WERI-Rb-1 (cell line): ENCODE measurements at regions not wholly inside any gene's neighbourhood (a gene's known extent, or its start where the extent isn't known, plus 50 kb on each side); places are given as distances from the start of the nearest gene placed in this dataset.

Experiments
- DNase-seq: peaks from one replicate; pipeline ENCODE4 v3.0.0-alpha.2; 2020
- H3K27ac ChIP-seq: fragments of 250-450 bp; sonication (Bioruptor Pico); 2 replicates; pipeline ENCODE4 v1.5.1; 2020; ENCODE audit warnings: mild to moderate bottlenecking, moderate library complexity
- H3K27me3 ChIP-seq: fragments of 250-450 bp; sonication (Bioruptor Pico); 2 replicates; pipeline ENCODE4 v1.5.1; 2021; ENCODE audit warnings: mild to moderate bottlenecking, low read depth, moderate library complexity; ENCODE audit not compliant: insufficient read depth, severe bottlenecking
- H3K36me3 ChIP-seq: fragments of 250-450 bp; sonication (Bioruptor Pico); 2 replicates; pipeline ENCODE4 v1.5.1; 2020; ENCODE audit warnings: mild to moderate bottlenecking, moderate library complexity
- H3K4me3 ChIP-seq: 2 replicates; pipeline ENCODE4 v1.5.1; 2011; ENCODE audit warnings: low read depth, mild to moderate bottlenecking, control low read depth, low read length
- H3K9me3 ChIP-seq: fragments of 250-450 bp; sonication (Bioruptor Pico); 2 replicates; pipeline ENCODE4 v1.5.1; 2021; ENCODE audit warnings: mild to moderate bottlenecking, moderate library complexity; ENCODE audit not compliant: severe bottlenecking
- TF ChIP-seq, protein P1 (sequence below): IDR thresholded peaks from 2 replicates; pipeline ENCODE4 v1.5.1; 2011; ENCODE audit warnings: low read depth, mild to moderate bottlenecking, control low read depth, inconsistent platforms, low read length

DNA sequence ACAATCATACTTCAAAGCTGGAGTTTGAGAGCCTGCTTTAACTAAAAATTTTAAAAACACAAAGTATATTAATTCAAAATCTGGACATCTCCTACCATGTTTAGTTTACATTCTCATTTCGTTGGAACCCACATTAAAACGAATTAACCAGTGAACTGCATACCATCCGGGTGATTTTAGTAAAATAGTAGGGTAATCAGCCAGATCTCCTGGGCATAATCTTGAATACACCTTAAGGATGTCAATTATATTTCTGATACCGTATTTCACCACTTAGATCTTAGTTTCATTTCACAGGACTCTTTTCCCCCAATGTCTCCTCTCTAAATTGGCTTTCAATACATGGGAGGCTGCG, 175.6 kb upstream of the PFKP start:
- no peaks in the 10 kb centered on the region for H3K36me3 ChIP-seq
- DNase-seq, result no peak
- TF ChIP-seq, protein P1, sequence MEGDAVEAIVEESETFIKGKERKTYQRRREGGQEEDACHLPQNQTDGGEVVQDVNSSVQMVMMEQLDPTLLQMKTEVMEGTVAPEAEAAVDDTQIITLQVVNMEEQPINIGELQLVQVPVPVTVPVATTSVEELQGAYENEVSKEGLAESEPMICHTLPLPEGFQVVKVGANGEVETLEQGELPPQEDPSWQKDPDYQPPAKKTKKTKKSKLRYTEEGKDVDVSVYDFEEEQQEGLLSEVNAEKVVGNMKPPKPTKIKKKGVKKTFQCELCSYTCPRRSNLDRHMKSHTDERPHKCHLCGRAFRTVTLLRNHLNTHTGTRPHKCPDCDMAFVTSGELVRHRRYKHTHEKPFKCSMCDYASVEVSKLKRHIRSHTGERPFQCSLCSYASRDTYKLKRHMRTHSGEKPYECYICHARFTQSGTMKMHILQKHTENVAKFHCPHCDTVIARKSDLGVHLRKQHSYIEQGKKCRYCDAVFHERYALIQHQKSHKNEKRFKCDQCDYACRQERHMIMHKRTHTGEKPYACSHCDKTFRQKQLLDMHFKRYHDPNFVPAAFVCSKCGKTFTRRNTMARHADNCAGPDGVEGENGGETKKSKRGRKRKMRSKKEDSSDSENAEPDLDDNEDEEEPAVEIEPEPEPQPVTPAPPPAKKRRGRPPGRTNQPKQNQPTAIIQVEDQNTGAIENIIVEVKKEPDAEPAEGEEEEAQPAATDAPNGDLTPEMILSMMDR, result no peak
- H3K9me3 ChIP-seq, result no peaks in the 10 kb centered on the region
- no peaks in the 10 kb centered on the region for H3K27me3 ChIP-seq
- H3K4me3 ChIP-seq, result no peak overlapping the region
- H3K27ac ChIP-seq, result no peak overlapping the region

DNA sequence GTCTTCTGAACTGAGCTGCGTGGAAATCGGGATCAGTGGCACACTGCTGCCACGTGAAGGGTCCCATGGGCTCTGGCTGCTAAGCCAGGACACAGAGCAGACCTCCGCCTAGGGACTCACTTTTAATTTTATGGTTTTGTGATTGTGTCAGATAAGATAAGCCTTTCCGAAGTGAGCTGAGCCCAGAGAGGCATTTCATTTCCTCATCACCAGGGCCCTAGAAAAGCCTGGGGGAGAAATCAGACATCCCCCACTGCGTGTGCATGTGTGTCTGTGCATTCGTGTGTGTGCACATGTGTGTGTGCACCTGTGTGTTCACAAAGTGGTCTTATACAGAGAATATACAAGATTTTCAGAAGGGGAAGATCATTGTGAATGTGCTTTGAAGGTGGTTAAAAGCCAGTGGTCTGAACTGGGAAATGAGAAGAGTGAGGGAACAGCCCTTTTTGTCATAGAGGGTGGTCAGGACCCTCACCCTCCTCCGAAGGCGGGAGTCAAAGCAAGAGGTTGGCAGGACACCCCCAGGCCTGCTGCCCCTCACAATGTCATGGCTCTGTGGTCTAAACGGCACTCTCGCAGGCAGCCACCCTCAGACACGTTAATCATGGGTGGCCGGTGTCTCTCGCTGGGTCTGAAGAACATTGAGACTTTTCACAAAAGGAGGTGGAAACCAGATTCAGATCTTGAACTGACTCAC, 176.1 kb upstream of the PFKP start:
- Histone ChIP-seq H3K9me3 (no peaks in the 10 kb centered on the region), H3K27ac (no peak overlapping the region), H3K36me3 (no peaks in the 10 kb centered on the region), H3K27me3 (no peaks in the 10 kb centered on the region), H3K4me3 (no peak overlapping the region)
- DNase-seq, result no peak
- TF ChIP-seq, protein P1, result no peak

DNA sequence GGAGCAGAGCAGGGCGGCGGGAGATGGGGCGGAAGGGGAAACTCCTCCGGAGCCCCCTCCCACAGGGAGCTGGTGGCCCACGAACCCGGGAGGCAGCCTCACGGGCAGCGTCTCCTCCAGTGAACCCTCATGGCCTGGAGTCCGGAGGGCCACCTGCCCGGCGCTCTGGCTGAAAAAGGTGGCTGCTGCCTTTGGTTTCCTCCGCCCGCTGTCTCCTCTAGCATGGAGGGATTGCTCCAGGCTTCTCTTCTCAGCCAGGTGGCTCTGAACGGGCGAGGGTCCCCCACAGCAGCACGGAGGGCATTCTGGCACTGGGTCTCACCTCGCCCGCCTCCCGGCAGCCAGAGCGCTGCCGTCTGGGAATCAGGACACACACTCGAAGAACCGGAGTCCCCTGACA, 177.3 kb upstream of the PFKP start:
- TF ChIP-seq, protein P1, result no peak
- H3K27me3 ChIP-seq, result no peaks in the 10 kb centered on the region
- no peak overlapping the region for H3K4me3 ChIP-seq
- no peaks in the 10 kb centered on the region for H3K9me3 ChIP-seq
- H3K36me3 ChIP-seq, result no peaks in the 10 kb centered on the region
- no peak overlapping the region for H3K27ac ChIP-seq
- no peak for DNase-seq

DNA sequence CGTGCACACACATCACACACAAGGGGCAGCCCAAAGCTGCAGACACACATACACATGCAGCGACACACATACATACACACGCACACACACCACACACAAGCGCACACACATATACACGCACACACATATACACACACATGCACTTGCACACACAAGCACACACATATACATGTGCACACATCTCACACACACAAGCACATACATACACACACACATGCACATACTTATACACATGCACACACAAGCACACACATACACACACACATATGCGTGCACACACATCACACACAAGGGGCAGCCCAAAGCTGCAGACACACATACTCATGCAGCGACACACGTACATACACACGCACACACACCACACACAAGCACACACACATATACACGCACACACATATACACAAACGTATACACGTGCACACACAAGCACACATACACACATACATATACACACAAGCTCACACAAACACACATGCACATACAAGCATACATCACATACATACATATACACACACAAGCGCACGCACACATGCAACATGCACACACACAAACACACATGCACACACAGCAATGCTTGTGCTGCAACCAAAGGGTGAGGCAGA, 178.8 kb upstream of the PFKP start:
- Histone ChIP-seq H3K9me3 (no peaks in the 10 kb centered on the region), H3K4me3 (no peak overlapping the region), H3K27ac (no peak overlapping the region), H3K36me3 (no peaks in the 10 kb centered on the region), H3K27me3 (no peaks in the 10 kb centered on the region)
- TF ChIP-seq, protein P1, result no peak
- DNase-seq, result no peak

DNA sequence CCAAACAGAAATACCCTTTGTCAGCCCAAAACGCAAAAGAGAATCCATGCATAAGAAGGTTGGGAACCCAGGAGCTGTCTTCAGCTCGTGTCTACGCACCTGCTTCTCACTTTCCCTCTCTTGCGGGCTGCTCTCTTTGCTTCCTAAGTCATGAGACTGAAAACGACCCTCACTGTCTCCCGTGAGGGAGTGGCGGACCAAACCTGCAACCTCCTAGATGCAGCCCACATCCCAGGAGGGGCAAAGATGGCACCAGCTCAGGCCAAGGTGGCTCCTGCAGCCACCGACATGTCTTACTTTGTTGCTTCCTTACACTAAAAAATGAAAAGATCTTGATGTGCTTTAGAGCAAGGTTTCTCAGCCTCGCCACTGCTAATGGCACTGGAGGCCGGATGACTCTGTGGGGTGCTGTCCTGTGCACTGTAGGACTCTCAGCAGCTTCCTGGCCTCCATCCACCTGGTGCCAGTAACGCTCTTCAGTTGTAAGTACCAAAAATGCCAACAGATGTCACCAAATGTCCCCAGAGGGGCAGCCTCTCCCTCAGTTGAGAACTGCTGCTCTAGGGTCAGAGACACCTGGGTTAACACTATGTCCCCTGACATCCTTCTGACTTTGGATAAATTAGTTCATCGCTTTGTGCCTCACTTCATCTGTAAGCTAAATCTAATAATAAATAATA, 179.8 kb upstream of the PFKP start:
- no peaks in the 10 kb centered on the region for H3K36me3 ChIP-seq
- H3K27ac ChIP-seq, result no peak overlapping the region
- H3K9me3 ChIP-seq, result no peaks in the 10 kb centered on the region
- DNase-seq, result no peak
- no peak overlapping the region for H3K4me3 ChIP-seq
- TF ChIP-seq, protein P1, result no peak
- H3K27me3 ChIP-seq, result no peaks in the 10 kb centered on the region
